Omental fat pad (tissue), 3 donors: ENCODE measurements at regions not wholly inside any gene's neighbourhood (a gene's known extent, or its start where the extent isn't known, plus 50 kb on each side); places are given as distances from the start of the nearest gene placed in this dataset.

Experiments
- ATAC-seq: fragments of 150-250 bp; one replicate; pipeline ENCODE4 v1.9.1; 2016; ENCODE audit warnings: mild to moderate bottlenecking, moderate library complexity; ENCODE audit not compliant: low FRiP score
- DNase-seq: peaks from one replicate; pipeline ENCODE4 v3.0.0-alpha.2; 2019; ENCODE audit warnings: low spot score
- TF ChIP-seq, protein P1 (sequence below), 3 donors: fragments of 450-650 bp; IDR thresholded peaks; one replicate each; pipeline ENCODE4 v1.5.1; 2016 to 2017; ENCODE audit warnings: antibody characterized with exemption in 3 of 3, mild to moderate bottlenecking in 3 of 3, moderate library complexity in 2 of 3

DNA sequence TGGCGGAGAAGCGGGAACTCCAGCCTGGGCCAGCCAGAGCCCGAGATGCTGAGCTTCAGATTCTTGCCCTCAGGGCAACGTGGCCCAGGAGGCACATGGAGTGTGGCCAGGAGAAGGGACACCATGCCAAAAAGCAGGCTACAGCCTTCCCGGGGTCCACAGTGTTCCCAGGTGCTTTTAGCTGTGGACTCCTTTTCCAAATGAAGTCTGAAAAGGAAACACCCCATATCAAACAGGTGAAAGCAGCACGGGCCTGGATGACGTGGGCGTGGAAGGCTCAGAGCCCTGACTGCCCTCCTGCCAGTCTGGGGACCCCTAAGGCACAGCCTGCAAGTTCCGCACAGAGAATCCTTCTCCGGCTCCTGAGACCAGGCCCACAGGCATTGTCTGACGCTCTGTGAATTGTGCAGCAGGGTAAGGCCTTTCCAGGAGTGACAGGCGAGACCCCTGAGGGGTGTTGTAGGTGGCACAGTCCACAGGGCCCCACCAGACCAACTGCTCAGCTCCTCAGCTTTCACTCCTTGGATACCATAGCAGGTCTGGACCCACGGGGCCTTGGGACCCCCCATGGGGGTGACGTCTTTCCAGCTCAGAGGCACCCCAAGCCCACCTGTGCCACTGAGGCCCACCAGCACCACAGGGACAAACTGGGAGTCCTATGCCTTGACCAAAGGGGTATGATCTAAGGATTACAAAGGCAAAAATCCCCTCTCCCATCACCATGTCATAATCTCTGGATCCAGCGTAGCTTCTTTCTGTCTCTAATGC, 69.6 kb upstream of the RAB6C start:
- no peak for ATAC-seq
- DNase-seq, result no peak
- TF ChIP-seq, protein P1, sequence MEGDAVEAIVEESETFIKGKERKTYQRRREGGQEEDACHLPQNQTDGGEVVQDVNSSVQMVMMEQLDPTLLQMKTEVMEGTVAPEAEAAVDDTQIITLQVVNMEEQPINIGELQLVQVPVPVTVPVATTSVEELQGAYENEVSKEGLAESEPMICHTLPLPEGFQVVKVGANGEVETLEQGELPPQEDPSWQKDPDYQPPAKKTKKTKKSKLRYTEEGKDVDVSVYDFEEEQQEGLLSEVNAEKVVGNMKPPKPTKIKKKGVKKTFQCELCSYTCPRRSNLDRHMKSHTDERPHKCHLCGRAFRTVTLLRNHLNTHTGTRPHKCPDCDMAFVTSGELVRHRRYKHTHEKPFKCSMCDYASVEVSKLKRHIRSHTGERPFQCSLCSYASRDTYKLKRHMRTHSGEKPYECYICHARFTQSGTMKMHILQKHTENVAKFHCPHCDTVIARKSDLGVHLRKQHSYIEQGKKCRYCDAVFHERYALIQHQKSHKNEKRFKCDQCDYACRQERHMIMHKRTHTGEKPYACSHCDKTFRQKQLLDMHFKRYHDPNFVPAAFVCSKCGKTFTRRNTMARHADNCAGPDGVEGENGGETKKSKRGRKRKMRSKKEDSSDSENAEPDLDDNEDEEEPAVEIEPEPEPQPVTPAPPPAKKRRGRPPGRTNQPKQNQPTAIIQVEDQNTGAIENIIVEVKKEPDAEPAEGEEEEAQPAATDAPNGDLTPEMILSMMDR (IDR thresholded peaks at IDR 0.05), result no peak

DNA sequence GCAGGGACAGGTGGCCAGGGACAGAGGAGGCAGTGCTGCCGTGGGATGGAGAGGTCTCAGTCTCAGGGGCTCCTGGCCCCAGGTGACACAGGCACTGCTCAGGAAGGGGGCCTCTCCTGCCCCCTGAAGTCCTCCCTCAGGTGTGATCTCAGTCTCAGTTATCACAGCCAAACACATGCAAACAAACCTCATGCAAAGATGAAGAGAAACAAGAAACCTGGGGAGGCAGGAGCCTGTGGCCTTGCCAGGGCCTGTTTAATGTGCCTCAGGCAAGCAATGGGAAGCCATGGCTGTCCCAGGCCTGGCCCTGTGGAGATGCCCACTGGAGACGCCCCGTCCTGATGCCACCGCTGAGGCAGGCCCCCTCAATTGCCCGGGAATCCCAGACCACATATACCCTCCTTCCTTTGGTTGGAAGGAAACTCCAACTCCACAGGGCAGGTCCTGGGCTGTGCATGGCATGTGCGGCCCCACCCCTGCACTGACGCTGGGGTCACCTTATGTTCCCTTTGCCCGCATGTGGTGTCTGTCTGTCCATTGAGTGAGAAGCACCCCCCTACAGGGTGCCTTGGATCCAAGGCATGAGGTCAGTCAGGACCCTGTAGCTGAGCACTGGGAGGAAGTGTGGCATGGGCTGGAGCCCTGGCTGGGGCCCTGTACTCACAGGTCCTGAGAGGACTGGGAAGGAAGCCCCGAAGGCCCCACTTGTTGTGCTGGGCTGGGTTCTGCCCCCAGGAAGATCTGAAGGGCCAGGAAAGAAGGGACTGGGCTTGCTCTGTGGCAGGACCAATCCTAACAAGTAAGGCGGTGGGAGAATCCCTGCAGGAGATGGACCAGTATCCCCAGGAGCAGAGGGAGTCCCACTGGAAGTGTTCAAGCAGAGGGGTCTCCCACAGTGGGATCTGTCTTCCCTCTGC, 68.8 kb upstream of the RAB6C start:
- DNase-seq, result no peak
- TF ChIP-seq, protein P1 (IDR thresholded peaks at IDR 0.05), result no peak
- ATAC-seq, result no peak

DNA sequence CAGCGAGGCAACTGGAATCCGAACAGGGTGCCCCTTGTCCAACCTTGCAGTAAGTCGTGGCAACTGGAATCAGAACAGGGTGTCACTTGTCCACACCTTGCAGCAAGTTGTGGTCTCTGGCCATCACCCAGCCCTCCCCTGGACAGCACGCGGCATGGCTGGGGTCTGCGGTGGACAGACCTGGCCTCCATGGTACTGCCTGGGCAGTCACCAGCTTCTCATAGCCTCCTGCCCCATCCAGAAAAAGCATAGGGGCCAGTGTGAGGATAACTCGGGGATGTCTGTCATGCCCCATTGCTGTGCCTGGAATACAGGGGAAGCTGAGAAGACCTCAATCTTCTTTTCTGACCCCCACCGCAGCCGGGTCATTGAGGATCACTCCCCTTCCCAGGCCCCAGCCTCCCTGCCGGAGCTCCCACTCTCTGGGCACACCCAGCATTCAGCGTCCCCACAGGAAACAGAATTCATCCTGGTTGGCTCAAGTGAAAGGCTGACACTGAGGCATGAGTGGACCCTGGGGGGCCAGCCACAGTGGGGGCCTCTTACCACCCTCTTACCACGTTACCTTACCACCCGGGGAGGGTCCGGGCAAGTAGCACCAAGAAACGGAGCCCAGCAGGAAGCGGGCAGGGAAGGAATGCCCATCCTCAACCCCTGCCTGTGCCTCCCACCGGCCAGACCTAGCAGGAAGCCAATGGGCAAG, 68.0 kb upstream of the RAB6C start:
- ATAC-seq (no peak), DNase-seq (no peak)
- TF ChIP-seq, protein P1 (IDR thresholded peaks at IDR 0.05), result no peak

DNA sequence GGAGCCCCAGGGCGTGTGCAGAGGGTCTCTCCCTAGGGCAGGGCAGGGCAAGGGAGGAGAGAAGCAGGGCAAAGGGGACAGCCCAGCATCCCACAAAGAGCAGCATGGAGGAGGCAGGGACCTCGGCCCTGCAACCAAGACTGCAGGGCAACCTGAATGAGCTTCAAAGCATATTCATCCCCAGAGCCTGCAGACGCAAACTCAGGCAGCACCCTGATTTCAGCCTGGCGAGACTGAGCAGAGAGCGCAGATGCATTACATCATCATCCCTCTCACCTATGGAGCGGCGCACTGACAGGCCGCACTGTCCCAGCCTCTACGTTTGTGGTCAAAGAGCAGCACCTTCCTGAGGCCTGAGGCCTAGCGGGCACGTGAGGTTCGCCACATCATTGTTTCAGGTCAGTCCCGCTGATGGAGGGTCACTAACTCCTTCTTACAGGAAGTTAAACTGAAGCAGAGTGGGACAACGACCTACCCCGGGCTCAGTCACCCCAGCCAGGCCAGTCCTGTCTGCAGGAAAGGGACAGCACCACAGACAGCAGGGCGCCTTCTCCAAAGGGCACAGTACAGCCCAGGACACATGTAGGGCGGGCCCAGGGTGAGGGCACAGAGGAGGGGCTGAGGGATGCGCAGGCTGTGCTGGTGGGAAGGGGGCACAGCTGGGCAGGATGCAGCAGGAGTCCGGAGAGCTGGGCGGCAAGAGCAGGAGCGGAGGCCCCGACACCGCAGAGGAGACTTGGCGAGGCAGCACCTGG, 67.2 kb upstream of the RAB6C start:
- ATAC-seq, result no peak
- no peak for DNase-seq

DNA sequence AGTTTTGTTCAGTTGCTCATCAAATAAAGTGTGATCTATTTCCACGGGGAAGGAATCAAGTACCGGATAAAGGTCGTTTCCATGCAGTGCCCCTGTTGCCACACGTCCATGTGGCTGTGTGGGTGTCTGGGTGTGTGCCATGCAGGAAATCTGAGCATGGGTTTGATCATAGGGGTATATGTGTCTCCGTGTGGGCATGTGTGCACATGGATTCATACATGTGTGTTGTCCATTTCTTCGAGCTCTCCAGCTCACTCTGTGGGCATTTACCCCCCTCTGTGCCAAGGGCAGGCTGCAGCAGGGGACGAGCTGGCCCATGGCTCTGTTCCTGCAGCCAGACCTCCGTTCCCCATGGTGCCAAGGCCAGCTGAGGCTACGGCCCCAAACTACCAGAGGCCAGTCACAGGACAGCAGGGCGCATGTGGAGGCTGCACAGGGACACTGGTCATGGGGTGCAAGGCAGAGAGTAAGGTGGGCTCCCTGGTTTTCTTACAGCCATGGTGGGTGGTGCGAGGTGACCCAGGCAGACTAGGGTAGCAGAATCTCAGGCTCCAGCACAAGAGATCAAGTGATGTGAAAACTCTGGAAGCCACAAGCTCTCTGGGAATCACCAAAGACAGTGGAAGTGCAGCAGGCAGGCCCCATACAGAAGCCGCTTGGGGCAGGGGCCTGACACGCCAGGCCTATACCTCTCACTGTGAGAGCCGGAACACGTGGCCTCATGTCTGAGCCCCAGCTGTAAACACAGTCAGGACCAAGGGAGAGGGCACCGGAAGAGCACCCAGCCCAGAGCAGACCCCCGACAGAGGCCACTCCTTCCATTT, 66.4 kb upstream of the RAB6C start:
- DNase-seq (no peak), ATAC-seq (no peak)
- TF ChIP-seq, protein P1 (IDR thresholded peaks at IDR 0.05), result no peak

More for the DNA sequence above, 67.2 kb upstream of the RAB6C start:
- TF ChIP-seq, protein P1 (IDR thresholded peaks at IDR 0.05), result no peak
